HepG2 (cell line): ENCODE measurements at regions not wholly inside any gene's neighbourhood (a gene's known extent, or its start where the extent isn't known, plus 50 kb on each side); places are given as distances from the start of the nearest gene placed in this dataset.

ENCODE experiments used
- ATAC-seq: fragments of 200-7000 bp; cut with Tn5 transposase; 3 replicates; pipeline ENCODE4 v1.9.1; 2020; ENCODE audit warnings: mild to moderate bottlenecking, moderate library complexity
- BruUV-seq: library from RNA; stranded (reverse); fragments of 400-500 nt; replicated peaks from 2 replicates; lab custom pipeline; 2021; lab: Mats Ljungman, UMichigan
- CTCF ChIA-PET: fragments of 300-600 bp; formaldehyde crosslinking; extraction: SDS; loops from one replicate; lab custom pipeline; 2021; ENCODE audit warnings: low total read pairs, inconsistent platforms, low intra/inter-chr PET ratio; lab: Yijun Ruan, JAX
- POLR2A ChIA-PET: fragments of 350-600 bp; sonication (Branson Sonifier 250); formaldehyde crosslinking; loops from one replicate; lab custom pipeline; 2020; ENCODE audit warnings: antibody characterized with exemption, inconsistent platforms; lab: Yijun Ruan, JAX
- DNase-seq: peaks from one replicate; pipeline ENCODE4 v3.0.0-alpha.2; 2015; ENCODE audit warnings: low spot score
- FAIRE-seq: peaks from 3 replicates; lab custom pipeline; 2011; peaks lifted over from hg19 to GRCh38; lab: Jason Lieb, UNC
- H2AFZ ChIP-seq: one replicate; pipeline ENCODE4 v1.6.1; 2011; ENCODE audit warnings: low read length, inconsistent platforms
- H3K27ac ChIP-seq: fragments of 300-600 bp; 3 replicates; pipeline ENCODE4 v1.8.0; 2011; ENCODE audit warnings: mixed run types, mild to moderate bottlenecking, mixed read lengths, low read length, inconsistent platforms; ENCODE audit not compliant: insufficient read depth; ENCODE audit errors: extremely low read length
- H3K27me3 ChIP-seq, 2 experiments: fragments of 200-600 bp in 1 of 2; 2 replicates in 1 of 2; 3 replicates in 1 of 2; pipeline versions ENCODE4 v1.6.0 to v1.8.0; 2011; ENCODE audit warnings: low read length in 2 of 2, mild to moderate bottlenecking in 2 of 2, moderate library complexity in 2 of 2, inconsistent platforms in 1 of 2; ENCODE audit not compliant: insufficient read depth in 2 of 2, control insufficient read depth in 1 of 2
- H3K36me3 ChIP-seq, 2 experiments: fragments of 200-600 bp in 1 of 2; replicated peaks in 1 of 2; 2 replicates in 1 of 2; 3 replicates in 1 of 2; pipeline versions ENCODE4 v1.5.1 to v1.8.0; 2011; ENCODE audit warnings: low read length in 2 of 2, inconsistent platforms in 1 of 2; ENCODE audit not compliant: insufficient read depth in 2 of 2, control insufficient read depth in 1 of 2
- H3K4me1 ChIP-seq: 2 replicates; pipeline ENCODE4 v1.5.1; 2012; ENCODE audit warnings: low read length, inconsistent platforms; ENCODE audit not compliant: insufficient read depth
- H3K4me2 ChIP-seq: 2 replicates; pipeline ENCODE4 v1.6.0; 2011; ENCODE audit warnings: low read depth, low read length, inconsistent platforms
- H3K4me3 ChIP-seq, 3 experiments: fragments of 200-600 bp in 1 of 3; sonication (generic), shearing (Covaris generic) in 1 of 3; replicated peaks in 1 of 3; 2 replicates each; pipeline ENCODE4 v1.5.1; 2011 to 2016; ENCODE audit warnings: low read length in 3 of 3, inconsistent platforms in 2 of 3, low read depth in 2 of 3, mild to moderate bottlenecking in 2 of 3, control low read depth in 1 of 3, mixed read lengths in 1 of 3; ENCODE audit not compliant: insufficient read depth in 1 of 3
- H3K79me2 ChIP-seq: one replicate; pipeline ENCODE4 v1.6.1; 2011; ENCODE audit warnings: low read length, inconsistent platforms; ENCODE audit not compliant: insufficient read depth
- H3K9ac ChIP-seq: 2 replicates; pipeline ENCODE4 v1.6.0; 2011; ENCODE audit warnings: mild to moderate bottlenecking, low read depth, low read length, inconsistent platforms; ENCODE audit not compliant: insufficient read depth
- H3K9me3 ChIP-seq: 2 replicates; pipeline ENCODE4 v1.5.1; 2012; ENCODE audit warnings: mild to moderate bottlenecking, low read length
- H4K20me1 ChIP-seq: 2 replicates; pipeline ENCODE4 v1.6.0; 2011; ENCODE audit warnings: inconsistent platforms, mild to moderate bottlenecking, low read length, moderate library complexity; ENCODE audit not compliant: insufficient read depth
- NFE2L1 ChIP-seq: sonication (generic); formaldehyde crosslinking; IDR thresholded peaks from 2 replicates; pipeline ENCODE4 v1.4.0; 2020; ENCODE audit warnings: missing genetic modification reagents, mild to moderate bottlenecking, borderline replicate concordance
- PAX8 ChIP-seq: sonication (generic); formaldehyde crosslinking; IDR thresholded peaks from 2 replicates; pipeline ENCODE4 v1.8.0; 2022; ENCODE audit warnings: mild to moderate bottlenecking, missing genetic modification reagents, borderline replicate concordance
- U2AF1 ChIP-seq: fragments of 200-400 bp; formaldehyde crosslinking; optimal IDR thresholded peaks from 2 replicates; pipeline ENCODE3; 2017; ENCODE audit warnings: mild to moderate bottlenecking, low read depth, low read length
- ZBTB21 ChIP-seq: sonication (generic); formaldehyde crosslinking; IDR thresholded peaks from 2 replicates; pipeline ENCODE4 v1.4.0; 2020; ENCODE audit warnings: missing genetic modification reagents
- WGBS: methylation state at CpG from one replicate; pipeline ENCODE4 v1.1.6; 2017; ENCODE audit warnings: low lambda C conversion rate; 5-methylcytosine and 5-hydroxymethylcytosine counted together
- in situ Hi-C: cut with HindIII; loops from 2 replicates; pipeline ENCODE4 v1.10.0; 2017; ENCODE audit warnings: low pct_unique_long_range_greater_than_20kb; ENCODE audit not compliant: extremely low pct_ligation_motif_present
- intact Hi-C: fragments of 100-400 bp; cut with micrococcal nuclease; formaldehyde crosslinking; loops from one replicate; pipeline ENCODE4 v1.10.0; 2022; ENCODE audit not compliant: unreplicated experiment
- TF ChIP-seq, protein P1 (sequence below): sonication (generic); formaldehyde crosslinking; IDR thresholded peaks from 2 replicates; pipeline ENCODE4 v1.9.0; 2021; ENCODE audit warnings: missing genetic modification reagents, borderline replicate concordance
- TF ChIP-seq, protein P2 (sequence below): sonication (generic); formaldehyde crosslinking; IDR thresholded peaks from 2 replicates; pipeline ENCODE4 v1.4.0; 2020; ENCODE audit warnings: low read depth, mild to moderate bottlenecking, missing genetic modification reagents
- TF ChIP-seq, protein P3 (sequence below): sonication (generic); formaldehyde crosslinking; IDR thresholded peaks from 2 replicates; pipeline ENCODE4 v1.5.1; 2020; ENCODE audit warnings: mild to moderate bottlenecking, moderate library complexity, missing genetic modification reagents
- TF ChIP-seq, protein P4 (sequence below), 2 experiments: fragments of 450-650 bp in 1 of 2; sonication (generic) in 1 of 2; formaldehyde crosslinking in 1 of 2; IDR thresholded peaks; 2 replicates each; pipeline versions ENCODE4 v1.6.1 to v1.8.0; 2016 to 2022; ENCODE audit warnings: antibody characterized with exemption in 1 of 2, mild to moderate bottlenecking in 1 of 2, missing genetic modification reagents in 1 of 2

DNA sequence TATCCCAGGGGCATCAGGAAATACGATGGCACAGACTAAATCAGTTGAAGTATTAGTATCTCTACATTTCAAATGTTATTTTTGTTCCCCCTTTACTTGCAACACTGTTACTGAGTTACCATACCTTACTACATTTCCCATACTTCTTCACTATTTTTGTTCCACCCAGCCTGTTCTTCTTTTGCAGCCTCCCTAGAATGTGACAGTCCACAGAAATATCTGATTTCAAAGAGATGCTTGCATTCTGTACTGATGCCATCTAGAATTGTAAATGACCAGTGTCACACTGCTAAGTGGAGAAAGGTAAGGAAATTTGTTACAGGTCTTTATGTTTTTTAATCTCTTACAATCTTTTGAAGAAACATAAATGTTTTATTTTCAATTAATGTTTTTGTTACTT, 279.9 kb downstream of the CCER1 start:
- Histone ChIP-seq H3K36me3 (no peaks in the 10 kb centered on the region), H3K4me3 (no peak overlapping the region), H2AFZ (no peak overlapping the region), H3K4me2 (no peak overlapping the region), H3K27me3 (no peaks in the 10 kb centered on the region), H3K9me3 (peaks cover 44% of the 10 kb centered on the region), H4K20me1 (no peaks in the 10 kb centered on the region), H3K9ac (no peak overlapping the region), H3K79me2 (no peaks in the 10 kb centered on the region), H3K27ac (no peak overlapping the region), H3K4me1 (no peaks in the 10 kb centered on the region)
- POLR2A ChIA-PET: no interaction called here
- no peak for DNase-seq
- in situ Hi-C loops (no loop called here), intact Hi-C loops (no loop called here)
- ATAC-seq: no peak
- BruUV-seq: no TSS peak
- CTCF ChIA-PET: no interaction called here
- FAIRE-seq: no peak
- 0% methylated on average over 1 of the region's 1 CpG for WGBS
- TF ChIP-seq, protein P1, sequence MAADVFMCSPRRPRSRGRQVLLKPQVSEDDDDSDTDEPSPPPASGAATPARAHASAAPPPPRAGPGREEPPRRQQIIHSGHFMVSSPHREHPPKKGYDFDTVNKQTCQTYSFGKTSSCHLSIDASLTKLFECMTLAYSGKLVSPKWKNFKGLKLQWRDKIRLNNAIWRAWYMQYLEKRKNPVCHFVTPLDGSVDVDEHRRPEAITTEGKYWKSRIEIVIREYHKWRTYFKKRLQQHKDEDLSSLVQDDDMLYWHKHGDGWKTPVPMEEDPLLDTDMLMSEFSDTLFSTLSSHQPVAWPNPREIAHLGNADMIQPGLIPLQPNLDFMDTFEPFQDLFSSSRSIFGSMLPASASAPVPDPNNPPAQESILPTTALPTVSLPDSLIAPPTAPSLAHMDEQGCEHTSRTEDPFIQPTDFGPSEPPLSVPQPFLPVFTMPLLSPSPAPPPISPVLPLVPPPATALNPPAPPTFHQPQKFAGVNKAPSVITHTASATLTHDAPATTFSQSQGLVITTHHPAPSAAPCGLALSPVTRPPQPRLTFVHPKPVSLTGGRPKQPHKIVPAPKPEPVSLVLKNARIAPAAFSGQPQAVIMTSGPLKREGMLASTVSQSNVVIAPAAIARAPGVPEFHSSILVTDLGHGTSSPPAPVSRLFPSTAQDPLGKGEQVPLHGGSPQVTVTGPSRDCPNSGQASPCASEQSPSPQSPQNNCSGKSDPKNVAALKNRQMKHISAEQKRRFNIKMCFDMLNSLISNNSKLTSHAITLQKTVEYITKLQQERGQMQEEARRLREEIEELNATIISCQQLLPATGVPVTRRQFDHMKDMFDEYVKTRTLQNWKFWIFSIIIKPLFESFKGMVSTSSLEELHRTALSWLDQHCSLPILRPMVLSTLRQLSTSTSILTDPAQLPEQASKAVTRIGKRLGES (CRISPR knock-in tag): no peak
- no peak for TF ChIP-seq ZBTB21 (CRISPR knock-in tag)
- TF ChIP-seq, protein P2, sequence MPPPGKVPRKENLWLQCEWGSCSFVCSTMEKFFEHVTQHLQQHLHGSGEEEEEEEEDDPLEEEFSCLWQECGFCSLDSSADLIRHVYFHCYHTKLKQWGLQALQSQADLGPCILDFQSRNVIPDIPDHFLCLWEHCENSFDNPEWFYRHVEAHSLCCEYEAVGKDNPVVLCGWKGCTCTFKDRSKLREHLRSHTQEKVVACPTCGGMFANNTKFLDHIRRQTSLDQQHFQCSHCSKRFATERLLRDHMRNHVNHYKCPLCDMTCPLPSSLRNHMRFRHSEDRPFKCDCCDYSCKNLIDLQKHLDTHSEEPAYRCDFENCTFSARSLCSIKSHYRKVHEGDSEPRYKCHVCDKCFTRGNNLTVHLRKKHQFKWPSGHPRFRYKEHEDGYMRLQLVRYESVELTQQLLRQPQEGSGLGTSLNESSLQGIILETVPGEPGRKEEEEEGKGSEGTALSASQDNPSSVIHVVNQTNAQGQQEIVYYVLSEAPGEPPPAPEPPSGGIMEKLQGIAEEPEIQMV (CRISPR knock-in tag): no peak
- TF ChIP-seq PAX8 (CRISPR knock-in tag): no peak
- TF ChIP-seq U2AF1: no peak
- TF ChIP-seq, protein P3, sequence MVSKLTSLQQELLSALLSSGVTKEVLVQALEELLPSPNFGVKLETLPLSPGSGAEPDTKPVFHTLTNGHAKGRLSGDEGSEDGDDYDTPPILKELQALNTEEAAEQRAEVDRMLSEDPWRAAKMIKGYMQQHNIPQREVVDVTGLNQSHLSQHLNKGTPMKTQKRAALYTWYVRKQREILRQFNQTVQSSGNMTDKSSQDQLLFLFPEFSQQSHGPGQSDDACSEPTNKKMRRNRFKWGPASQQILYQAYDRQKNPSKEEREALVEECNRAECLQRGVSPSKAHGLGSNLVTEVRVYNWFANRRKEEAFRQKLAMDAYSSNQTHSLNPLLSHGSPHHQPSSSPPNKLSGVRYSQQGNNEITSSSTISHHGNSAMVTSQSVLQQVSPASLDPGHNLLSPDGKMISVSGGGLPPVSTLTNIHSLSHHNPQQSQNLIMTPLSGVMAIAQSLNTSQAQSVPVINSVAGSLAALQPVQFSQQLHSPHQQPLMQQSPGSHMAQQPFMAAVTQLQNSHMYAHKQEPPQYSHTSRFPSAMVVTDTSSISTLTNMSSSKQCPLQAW: no peak
- TF ChIP-seq, protein P4, sequence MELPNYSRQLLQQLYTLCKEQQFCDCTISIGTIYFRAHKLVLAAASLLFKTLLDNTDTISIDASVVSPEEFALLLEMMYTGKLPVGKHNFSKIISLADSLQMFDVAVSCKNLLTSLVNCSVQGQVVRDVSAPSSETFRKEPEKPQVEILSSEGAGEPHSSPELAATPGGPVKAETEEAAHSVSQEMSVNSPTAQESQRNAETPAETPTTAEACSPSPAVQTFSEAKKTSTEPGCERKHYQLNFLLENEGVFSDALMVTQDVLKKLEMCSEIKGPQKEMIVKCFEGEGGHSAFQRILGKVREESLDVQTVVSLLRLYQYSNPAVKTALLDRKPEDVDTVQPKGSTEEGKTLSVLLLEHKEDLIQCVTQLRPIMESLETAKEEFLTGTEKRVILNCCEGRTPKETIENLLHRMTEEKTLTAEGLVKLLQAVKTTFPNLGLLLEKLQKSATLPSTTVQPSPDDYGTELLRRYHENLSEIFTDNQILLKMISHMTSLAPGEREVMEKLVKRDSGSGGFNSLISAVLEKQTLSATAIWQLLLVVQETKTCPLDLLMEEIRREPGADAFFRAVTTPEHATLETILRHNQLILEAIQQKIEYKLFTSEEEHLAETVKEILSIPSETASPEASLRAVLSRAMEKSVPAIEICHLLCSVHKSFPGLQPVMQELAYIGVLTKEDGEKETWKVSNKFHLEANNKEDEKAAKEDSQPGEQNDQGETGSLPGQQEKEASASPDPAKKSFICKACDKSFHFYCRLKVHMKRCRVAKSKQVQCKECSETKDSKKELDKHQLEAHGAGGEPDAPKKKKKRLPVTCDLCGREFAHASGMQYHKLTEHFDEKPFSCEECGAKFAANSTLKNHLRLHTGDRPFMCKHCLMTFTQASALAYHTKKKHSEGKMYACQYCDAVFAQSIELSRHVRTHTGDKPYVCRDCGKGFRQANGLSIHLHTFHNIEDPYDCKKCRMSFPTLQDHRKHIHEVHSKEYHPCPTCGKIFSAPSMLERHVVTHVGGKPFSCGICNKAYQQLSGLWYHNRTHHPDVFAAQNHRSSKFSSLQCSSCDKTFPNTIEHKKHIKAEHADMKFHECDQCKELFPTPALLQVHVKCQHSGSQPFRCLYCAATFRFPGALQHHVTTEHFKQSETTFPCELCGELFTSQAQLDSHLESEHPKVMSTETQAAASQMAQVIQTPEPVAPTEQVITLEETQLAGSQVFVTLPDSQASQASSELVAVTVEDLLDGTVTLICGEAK (IDR thresholded peaks at IDR 0.05): no peak
- TF ChIP-seq, protein P4 (CRISPR knock-in tag; IDR thresholded peaks at IDR 0.05): no peak
- no peak for TF ChIP-seq NFE2L1 (CRISPR knock-in tag)
